BJ (cell line): ENCODE measurements at regions not wholly inside any gene's neighbourhood (a gene's known extent, or its start where the extent isn't known, plus 50 kb on each side); places are given as distances from the start of the nearest gene placed in this dataset.

ENCODE experiments used
- CTCF ChIA-PET: fragments of 350-600 bp; formaldehyde crosslinking; extraction: SDS; loops from one replicate; lab custom pipeline; 2021; ENCODE audit warnings: antibody characterized with exemption, inconsistent platforms; lab: Yijun Ruan, JAX
- POLR2A ChIA-PET: fragments of 300-600 bp; sonication (Branson Sonifier 250); formaldehyde crosslinking; extraction: SDS; loops from one replicate; lab custom pipeline; 2021; ENCODE audit warnings: antibody characterized with exemption; lab: Charles Lee
- DNase-seq: peaks from one replicate; pipeline ENCODE4 v3.0.0-alpha.2; 2011; ENCODE audit warnings: low read depth
- H3K27me3 ChIP-seq: 2 replicates; pipeline ENCODE4 v1.6.0; 2011; ENCODE audit warnings: low read length; ENCODE audit not compliant: control insufficient read depth, insufficient read depth
- H3K36me3 ChIP-seq: 2 replicates; pipeline ENCODE4 v1.5.1; 2011; ENCODE audit warnings: low read length; ENCODE audit not compliant: control insufficient read depth, insufficient read depth
- H3K4me3 ChIP-seq: 2 replicates; pipeline ENCODE4 v1.5.1; 2011; ENCODE audit warnings: low read depth, mild to moderate bottlenecking, control low read depth, low read length
- TF ChIP-seq, protein P1 (sequence below): IDR thresholded peaks from 2 replicates; pipeline ENCODE4 v1.5.1; 2011; ENCODE audit warnings: low read depth, mild to moderate bottlenecking, control low read depth, inconsistent platforms, low read length, moderate library complexity; ENCODE audit not compliant: insufficient read depth

DNA sequence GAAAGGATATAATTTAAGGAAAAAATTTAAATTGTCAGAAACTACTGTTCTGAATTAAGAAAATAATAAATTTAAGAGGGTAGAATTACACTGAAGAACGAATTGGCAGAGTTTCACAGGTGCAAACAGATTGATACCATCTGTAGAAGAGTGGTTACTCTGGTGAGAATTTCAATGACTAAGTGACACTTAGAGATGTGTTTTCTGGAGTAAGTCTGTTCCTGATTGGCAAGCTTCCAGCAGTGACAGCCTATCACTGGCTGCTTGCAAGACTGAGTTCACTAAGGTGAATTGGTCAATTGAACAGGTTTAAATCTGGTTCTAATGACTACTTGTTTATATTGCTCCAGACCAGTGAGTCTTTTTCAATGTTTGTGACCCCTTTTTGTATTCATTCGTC, 838.2 kb upstream of the RGS18 start:
- no peaks in the 10 kb centered on the region for H3K27me3 ChIP-seq
- DNase-seq = no peak
- no peak overlapping the region for H3K4me3 ChIP-seq
- CTCF ChIA-PET = no interaction called here
- POLR2A ChIA-PET = no interaction called here
- H3K36me3 ChIP-seq = no peaks in the 10 kb centered on the region
- TF ChIP-seq, protein P1, sequence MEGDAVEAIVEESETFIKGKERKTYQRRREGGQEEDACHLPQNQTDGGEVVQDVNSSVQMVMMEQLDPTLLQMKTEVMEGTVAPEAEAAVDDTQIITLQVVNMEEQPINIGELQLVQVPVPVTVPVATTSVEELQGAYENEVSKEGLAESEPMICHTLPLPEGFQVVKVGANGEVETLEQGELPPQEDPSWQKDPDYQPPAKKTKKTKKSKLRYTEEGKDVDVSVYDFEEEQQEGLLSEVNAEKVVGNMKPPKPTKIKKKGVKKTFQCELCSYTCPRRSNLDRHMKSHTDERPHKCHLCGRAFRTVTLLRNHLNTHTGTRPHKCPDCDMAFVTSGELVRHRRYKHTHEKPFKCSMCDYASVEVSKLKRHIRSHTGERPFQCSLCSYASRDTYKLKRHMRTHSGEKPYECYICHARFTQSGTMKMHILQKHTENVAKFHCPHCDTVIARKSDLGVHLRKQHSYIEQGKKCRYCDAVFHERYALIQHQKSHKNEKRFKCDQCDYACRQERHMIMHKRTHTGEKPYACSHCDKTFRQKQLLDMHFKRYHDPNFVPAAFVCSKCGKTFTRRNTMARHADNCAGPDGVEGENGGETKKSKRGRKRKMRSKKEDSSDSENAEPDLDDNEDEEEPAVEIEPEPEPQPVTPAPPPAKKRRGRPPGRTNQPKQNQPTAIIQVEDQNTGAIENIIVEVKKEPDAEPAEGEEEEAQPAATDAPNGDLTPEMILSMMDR = no peak

DNA sequence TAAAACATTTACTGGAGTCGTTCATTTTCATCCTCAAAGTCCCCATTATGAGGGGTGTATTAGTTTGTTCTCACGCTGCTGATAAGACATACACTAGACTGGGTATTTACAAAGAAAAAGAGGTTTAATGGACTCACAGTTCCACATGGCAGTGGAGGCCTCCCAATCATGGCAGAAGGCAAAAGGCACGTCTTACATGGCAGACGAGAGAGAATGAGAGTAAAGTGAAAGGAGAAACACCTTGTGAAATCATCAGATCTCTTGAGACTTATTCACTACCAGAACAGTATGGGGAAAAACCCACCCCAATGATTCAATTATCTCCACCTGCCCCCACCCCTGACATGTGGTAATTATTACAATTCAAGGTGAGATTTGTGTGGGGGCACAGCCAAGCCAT, 830.4 kb upstream of the RGS18 start:
- Histone ChIP-seq H3K4me3 (no peak overlapping the region), H3K36me3 (no peaks in the 10 kb centered on the region), H3K27me3 (no peaks in the 10 kb centered on the region)
- ChIA-PET CTCF (interaction anchor here (0.6 kb wide), 1 partner anchor 1261 kb away, joined by 3 read pairs; no protein-coding TSS in a partner anchor), POLR2A (no interaction called here)
- TF ChIP-seq, protein P1 = no peak
- no peak for DNase-seq

DNA sequence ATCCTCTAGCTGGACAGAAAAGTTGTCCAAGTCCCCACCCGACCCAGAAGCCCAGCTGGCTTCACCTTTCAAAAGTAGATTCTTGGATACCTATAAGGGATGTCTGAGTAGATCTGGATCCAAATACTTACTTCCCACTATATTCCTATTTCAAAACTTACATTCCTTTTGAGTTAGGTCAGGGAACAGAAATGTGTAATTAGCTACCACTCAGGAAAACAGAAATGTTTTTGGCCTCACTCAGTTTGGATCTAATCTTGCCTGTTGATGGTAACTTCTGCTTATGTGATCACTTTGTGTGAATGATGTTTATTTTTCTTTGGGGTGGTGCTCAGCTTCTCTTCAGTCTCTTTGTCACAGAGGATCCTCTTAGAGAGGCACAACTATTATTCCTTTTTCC, 814.4 kb upstream of the RGS18 start:
- peak; percentile 7 for DNase-seq
- Histone ChIP-seq H3K4me3 (no peak overlapping the region), H3K36me3 (no peaks in the 10 kb centered on the region), H3K27me3 (no peaks in the 10 kb centered on the region)
- TF ChIP-seq, protein P1 = no peak
- CTCF ChIA-PET = no interaction called here
- POLR2A ChIA-PET = interaction anchor here (0.6 kb wide), 1 partner anchor 25 kb away, joined by 7 read pairs; no protein-coding TSS in a partner anchor

DNA sequence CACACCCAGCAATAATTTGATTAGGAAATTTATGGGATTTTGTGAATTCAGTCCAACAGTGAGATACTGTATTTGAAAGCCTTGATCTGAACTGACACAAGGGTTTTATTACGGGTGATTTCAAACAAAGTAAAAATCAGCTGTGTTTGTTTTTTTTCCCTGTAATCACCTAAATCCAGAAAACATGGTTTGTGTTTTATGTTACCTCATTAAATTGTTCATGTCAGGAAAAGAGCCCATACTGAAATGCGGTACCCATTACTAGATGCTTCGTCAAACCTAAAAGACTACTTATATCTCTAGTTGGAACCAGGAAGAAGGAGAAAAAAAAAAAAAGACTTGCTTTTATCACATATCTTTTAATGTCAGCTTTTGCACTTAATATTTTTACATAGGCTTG, 811.9 kb upstream of the RGS18 start:
- no peaks in the 10 kb centered on the region for H3K36me3 ChIP-seq
- ChIA-PET CTCF (no interaction called here), POLR2A (no interaction called here)
- H3K4me3 ChIP-seq = no peak overlapping the region
- no peak for DNase-seq
- TF ChIP-seq, protein P1 = no peak
- no peaks in the 10 kb centered on the region for H3K27me3 ChIP-seq

DNA sequence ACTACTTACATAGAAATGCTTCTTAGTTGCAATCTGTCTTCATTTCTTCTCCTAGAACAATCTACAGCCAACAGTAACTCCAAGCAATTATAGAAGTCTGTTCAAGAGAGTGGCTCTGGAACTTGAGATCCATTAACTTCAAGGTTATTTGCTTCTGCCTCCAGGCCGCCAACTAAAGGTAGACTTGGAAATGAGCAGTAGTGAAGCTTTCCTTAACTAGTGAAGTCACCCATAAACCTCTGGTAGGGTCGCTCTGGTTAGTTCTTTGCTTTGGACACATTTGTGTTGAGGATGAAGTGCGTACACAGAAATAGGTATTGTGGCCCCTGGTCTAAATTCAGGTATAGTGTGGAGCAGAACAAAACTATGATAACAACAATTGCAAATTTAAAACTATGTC, 809.9 kb upstream of the RGS18 start:
- TF ChIP-seq, protein P1 = no peak
- DNase-seq = no peak
- H3K27me3 ChIP-seq = no peaks in the 10 kb centered on the region
- POLR2A ChIA-PET = no interaction called here
- H3K36me3 ChIP-seq = no peaks in the 10 kb centered on the region
- CTCF ChIA-PET = no interaction called here
- H3K4me3 ChIP-seq = no peak overlapping the region
